ENCODE measurements at regions not wholly inside any gene's neighbourhood (a gene's known extent, or its start where the extent isn't known, plus 50 kb on each side); places are given as distances from the start of the nearest gene placed in this dataset.
"Not testable (repeated sequence)": the region's sequence is repeated elsewhere in the genome, so short reads cannot be mapped to it uniquely, and the experiment has no call there.

DNA sequence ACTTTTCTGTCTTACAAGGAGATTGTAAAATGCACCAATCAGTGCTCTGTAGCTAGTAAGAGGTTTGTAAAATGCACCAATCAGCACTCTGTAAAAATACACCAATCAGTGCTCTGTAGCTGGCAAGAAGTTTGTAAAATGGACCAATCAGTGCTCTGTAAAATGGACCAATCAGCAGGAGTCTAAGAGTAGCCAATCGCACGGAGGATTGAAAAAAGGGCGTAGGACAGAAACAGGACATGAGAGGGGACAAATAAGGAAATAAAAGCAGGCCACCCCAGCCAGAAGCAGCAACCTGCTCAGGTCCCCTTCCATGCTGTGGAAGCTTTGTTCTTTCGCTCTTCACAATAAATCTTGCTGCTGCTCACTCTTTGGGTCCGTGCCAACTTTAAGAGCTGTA lies 199.1 kb upstream of the TRPC7 start:
- not testable (repeated sequence) for DNase-seq (ENCODE audit: low read depth); H3K36me3 ChIP-seq (ENCODE audit: control insufficient read depth, insufficient read depth, low read length); H3K4me3 ChIP-seq (ENCODE audit: low read depth, low read length); H3K27me3 ChIP-seq (ENCODE audit: control insufficient read depth, insufficient read depth, low read length)

GRCh38 chr5:136563489-136563888 lies 198.1 kb upstream of the TRPC7 start:
- Histone ChIP-seq H3K36me3 (ENCODE audit: control insufficient read depth, insufficient read depth, low read length) (no peaks in the 10 kb centered on the region), H3K27me3 (ENCODE audit: control insufficient read depth, insufficient read depth, low read length) (no peaks in the 10 kb centered on the region), H3K4me3 (ENCODE audit: low read depth, low read length) (no peak overlapping the region)
- DNase-seq (ENCODE audit: low read depth), result no peak
- TF ChIP-seq, protein P1, sequence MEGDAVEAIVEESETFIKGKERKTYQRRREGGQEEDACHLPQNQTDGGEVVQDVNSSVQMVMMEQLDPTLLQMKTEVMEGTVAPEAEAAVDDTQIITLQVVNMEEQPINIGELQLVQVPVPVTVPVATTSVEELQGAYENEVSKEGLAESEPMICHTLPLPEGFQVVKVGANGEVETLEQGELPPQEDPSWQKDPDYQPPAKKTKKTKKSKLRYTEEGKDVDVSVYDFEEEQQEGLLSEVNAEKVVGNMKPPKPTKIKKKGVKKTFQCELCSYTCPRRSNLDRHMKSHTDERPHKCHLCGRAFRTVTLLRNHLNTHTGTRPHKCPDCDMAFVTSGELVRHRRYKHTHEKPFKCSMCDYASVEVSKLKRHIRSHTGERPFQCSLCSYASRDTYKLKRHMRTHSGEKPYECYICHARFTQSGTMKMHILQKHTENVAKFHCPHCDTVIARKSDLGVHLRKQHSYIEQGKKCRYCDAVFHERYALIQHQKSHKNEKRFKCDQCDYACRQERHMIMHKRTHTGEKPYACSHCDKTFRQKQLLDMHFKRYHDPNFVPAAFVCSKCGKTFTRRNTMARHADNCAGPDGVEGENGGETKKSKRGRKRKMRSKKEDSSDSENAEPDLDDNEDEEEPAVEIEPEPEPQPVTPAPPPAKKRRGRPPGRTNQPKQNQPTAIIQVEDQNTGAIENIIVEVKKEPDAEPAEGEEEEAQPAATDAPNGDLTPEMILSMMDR (IDR thresholded peaks at IDR 0.05; ENCODE audit: insufficient read depth, low read length, poor library complexity, severe bottlenecking), result no peak

DNA sequence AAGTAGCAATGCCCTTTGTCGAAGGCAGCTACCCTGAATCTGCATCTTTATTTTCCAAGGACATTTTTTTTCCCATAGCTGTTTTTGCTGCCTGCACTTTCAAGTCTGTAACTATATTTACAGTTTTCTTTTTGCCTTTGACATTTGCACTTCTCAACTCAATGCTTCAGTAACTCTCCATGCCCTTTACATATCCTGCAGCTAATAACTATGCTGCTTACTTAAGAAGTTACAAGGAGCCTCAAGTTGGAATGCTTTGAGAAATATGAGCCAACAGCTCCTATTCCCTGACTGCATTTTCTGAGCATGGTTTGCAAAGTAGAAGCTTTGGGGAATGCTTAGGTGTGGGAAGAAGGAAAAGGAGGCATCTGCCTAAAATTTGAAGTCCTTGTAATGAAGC lies 194.8 kb upstream of the TRPC7 start:
- TF ChIP-seq, protein P1 (IDR thresholded peaks at IDR 0.05; ENCODE audit: insufficient read depth, low read length, poor library complexity, severe bottlenecking), result no peak

GRCh38 chr5:136559651-136560050 lies 194.3 kb upstream of the TRPC7 start:
- DNase-seq (ENCODE audit: low read depth), result no peak
- TF ChIP-seq, protein P1 (IDR thresholded peaks at IDR 0.05; ENCODE audit: insufficient read depth, low read length, poor library complexity, severe bottlenecking), result no peak
- Histone ChIP-seq H3K36me3 (ENCODE audit: control insufficient read depth, insufficient read depth, low read length) (no peaks in the 10 kb centered on the region), H3K27me3 (ENCODE audit: control insufficient read depth, insufficient read depth, low read length) (no peaks in the 10 kb centered on the region), H3K4me3 (ENCODE audit: low read depth, low read length) (no peak overlapping the region)

More for the DNA sequence above, 194.8 kb upstream of the TRPC7 start:
- Histone ChIP-seq H3K27me3 (ENCODE audit: control insufficient read depth, insufficient read depth, low read length) (no peaks in the 10 kb centered on the region), H3K36me3 (ENCODE audit: control insufficient read depth, insufficient read depth, low read length) (no peaks in the 10 kb centered on the region), H3K4me3 (ENCODE audit: low read depth, low read length) (no peak overlapping the region)
- no peak for DNase-seq (ENCODE audit: low read depth)

DNA sequence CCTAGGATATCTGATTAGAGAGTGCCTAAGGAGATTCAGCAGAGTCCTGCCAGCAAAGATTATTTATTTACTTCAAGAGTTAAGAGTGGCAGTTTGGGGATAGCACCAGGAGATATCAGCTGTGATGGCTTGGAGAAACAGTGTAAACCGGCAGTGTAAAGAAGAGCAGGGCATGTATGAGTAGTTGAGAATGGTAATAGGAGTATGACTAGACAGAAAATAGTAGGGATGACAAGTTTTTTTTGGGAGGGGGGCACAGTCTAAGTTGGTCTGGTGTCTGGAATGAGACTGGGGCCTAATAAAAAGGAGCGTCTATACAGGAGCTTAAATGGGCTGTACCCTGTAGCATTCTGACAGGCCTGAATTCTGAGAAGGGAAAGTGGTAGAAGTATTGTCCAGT lies 181.8 kb upstream of the TRPC7 start:
- not testable (repeated sequence) for DNase-seq (ENCODE audit: low read depth); H3K36me3 ChIP-seq (ENCODE audit: control insufficient read depth, insufficient read depth, low read length); H3K27me3 ChIP-seq (ENCODE audit: control insufficient read depth, insufficient read depth, low read length); H3K4me3 ChIP-seq (ENCODE audit: low read depth, low read length)

DNA sequence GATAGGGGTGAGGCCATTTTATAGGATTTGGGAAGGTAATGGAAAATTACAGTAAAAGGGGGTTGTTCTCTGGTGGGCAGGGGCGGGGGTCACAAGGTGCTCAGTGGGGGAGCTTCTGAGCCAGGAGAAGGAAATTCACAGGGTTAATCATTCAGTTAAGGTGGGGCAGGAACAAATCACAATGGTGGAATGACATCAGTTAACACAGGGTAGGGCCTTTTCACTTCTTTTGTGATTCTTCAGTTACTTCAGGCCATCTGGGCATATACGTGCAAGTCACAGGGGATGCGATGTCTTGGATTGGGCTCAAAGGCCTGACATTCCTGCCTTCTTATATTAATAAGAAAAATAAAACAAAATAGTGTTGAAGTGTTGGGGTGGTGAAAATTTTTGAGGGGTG lies 181.1 kb upstream of the TRPC7 start:
- not testable (repeated sequence) for H3K27me3 ChIP-seq (ENCODE audit: control insufficient read depth, insufficient read depth, low read length); H3K36me3 ChIP-seq (ENCODE audit: control insufficient read depth, insufficient read depth, low read length); DNase-seq (ENCODE audit: low read depth); H3K4me3 ChIP-seq (ENCODE audit: low read depth, low read length)

DNA sequence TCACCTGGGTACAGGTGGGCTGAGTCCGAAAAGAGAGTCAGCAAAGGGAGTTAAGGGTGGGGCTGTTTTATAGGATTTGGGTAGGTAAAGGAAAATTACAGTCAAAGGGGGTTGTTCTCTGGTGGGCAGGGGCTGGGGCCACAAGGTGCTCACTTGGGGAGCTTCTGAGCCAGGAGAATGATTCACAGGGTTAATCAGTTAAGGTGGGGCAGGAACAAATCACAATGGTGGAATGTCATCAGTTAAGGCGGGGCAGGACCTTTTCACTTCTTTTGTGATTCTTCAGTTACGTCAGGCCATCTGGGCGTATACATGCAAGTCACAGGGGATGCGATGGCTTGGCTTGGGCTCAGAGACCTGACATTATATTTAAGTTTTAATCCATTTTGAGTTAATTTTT lies 179.7 kb upstream of the TRPC7 start:
- H3K36me3 ChIP-seq (ENCODE audit: control insufficient read depth, insufficient read depth, low read length); DNase-seq (ENCODE audit: low read depth); H3K27me3 ChIP-seq (ENCODE audit: control insufficient read depth, insufficient read depth, low read length); H3K4me3 ChIP-seq (ENCODE audit: low read depth, low read length): not testable (repeated sequence)

DNA sequence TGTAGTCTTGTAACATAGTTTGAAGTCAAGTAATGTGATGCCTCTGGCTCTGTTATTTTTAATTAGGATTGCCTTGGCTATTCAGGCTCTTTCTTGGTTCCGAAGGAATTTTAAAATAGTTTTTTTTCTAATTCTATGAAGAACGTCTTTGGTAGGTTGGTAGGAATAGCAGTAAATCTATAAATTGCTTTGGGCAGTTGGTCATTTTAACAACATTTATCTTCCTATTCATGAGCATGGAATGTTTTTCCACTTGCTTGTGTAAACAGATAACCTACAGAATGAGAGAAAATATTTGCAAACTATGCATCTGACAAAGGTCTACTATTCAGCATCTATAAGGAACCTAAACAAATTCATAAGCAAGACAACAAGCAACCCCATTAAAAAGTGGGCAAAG lies 173.2 kb upstream of the TRPC7 start:
- Histone ChIP-seq H3K4me3 (ENCODE audit: low read depth, low read length) (no peak overlapping the region), H3K27me3 (ENCODE audit: control insufficient read depth, insufficient read depth, low read length) (no peaks in the 10 kb centered on the region), H3K36me3 (ENCODE audit: control insufficient read depth, insufficient read depth, low read length) (no peaks in the 10 kb centered on the region)
- TF ChIP-seq, protein P1 (IDR thresholded peaks at IDR 0.05; ENCODE audit: insufficient read depth, low read length, poor library complexity, severe bottlenecking), result no peak
- no peak for DNase-seq (ENCODE audit: low read depth)
